ENCODE measurements at regions not wholly inside any gene's neighbourhood (a gene's known extent, or its start where the extent isn't known, plus 50 kb on each side); places are given as distances from the start of the nearest gene placed in this dataset.

GRCh38 chr11:38282718-38283117 is 1684.7 kb upstream of the RAG2 start:
- no peak for DNase-seq (ENCODE audit: low read depth)

- no peak for DNase-seq (ENCODE audit: low read depth)
These were observed 1680.6 kb upstream of the RAG2 start for GRCh38 chr11:38278457-38279141.

GRCh38 chr11:38274031-38274430 is 1676.0 kb upstream of the RAG2 start:
- peak; percentile 45 for DNase-seq (ENCODE audit: low read depth)

GRCh38 chr11:38272376-38272775 is 1674.3 kb upstream of the RAG2 start:
- no peak for DNase-seq (ENCODE audit: low read depth)

GRCh38 chr11:38266691-38267090 is 1668.7 kb upstream of the RAG2 start:
- no peak for DNase-seq (ENCODE audit: low read depth)

- no peak for DNase-seq (ENCODE audit: low read depth)
These were observed 1658.4 kb upstream of the RAG2 start for GRCh38 chr11:38256436-38256835.

- DNase-seq (ENCODE audit: low read depth), result no peak
These were observed 1656.9 kb upstream of the RAG2 start for GRCh38 chr11:38254913-38255312.

- DNase-seq (ENCODE audit: low read depth), result no peak
These were observed 1654.6 kb upstream of the RAG2 start for GRCh38 chr11:38252620-38253019.

- DNase-seq (ENCODE audit: low read depth), result no peak
These were observed 1648.4 kb upstream of the RAG2 start for GRCh38 chr11:38246451-38246850.

GRCh38 chr11:38226684-38227083 is 1628.6 kb upstream of the RAG2 start:
- no peak for DNase-seq (ENCODE audit: low read depth)

- no peak for DNase-seq (ENCODE audit: low read depth)
These were observed 1623.3 kb upstream of the RAG2 start for GRCh38 chr11:38221295-38221694.

GRCh38 chr11:38219636-38220035 is 1621.6 kb upstream of the RAG2 start:
- DNase-seq (ENCODE audit: low read depth), result no peak

GRCh38 chr11:38208951-38209350 is 1610.9 kb upstream of the RAG2 start:
- no peak for DNase-seq (ENCODE audit: low read depth)

GRCh38 chr11:38206663-38207062 is 1608.6 kb upstream of the RAG2 start:
- no peak for DNase-seq (ENCODE audit: low read depth)

- DNase-seq (ENCODE audit: low read depth), result no peak
These were observed 1593.1 kb upstream of the RAG2 start for GRCh38 chr11:38191101-38191500.

GRCh38 chr11:38182126-38182866 is 1584.3 kb upstream of the RAG2 start:
- no peak for DNase-seq (ENCODE audit: low read depth)

- no peak for DNase-seq (ENCODE audit: low read depth)
These were observed 1578.8 kb upstream of the RAG2 start for GRCh38 chr11:38176686-38177322.

- no peak for DNase-seq (ENCODE audit: low read depth)
These were observed 1575.6 kb upstream of the RAG2 start for GRCh38 chr11:38173676-38174075.

- DNase-seq (ENCODE audit: low read depth), result peak; percentile 51
These were observed 1571.2 kb upstream of the RAG2 start for GRCh38 chr11:38169286-38169685.

- no peak for DNase-seq (ENCODE audit: low read depth)
These were observed 1565.5 kb upstream of the RAG2 start for GRCh38 chr11:38163526-38163925.

GRCh38 chr11:38160433-38160832 is 1562.4 kb upstream of the RAG2 start:
- DNase-seq (ENCODE audit: low read depth), result no peak

GRCh38 chr11:38159038-38159437 is 1561.0 kb upstream of the RAG2 start:
- DNase-seq (ENCODE audit: low read depth), result no peak

- no peak for DNase-seq (ENCODE audit: low read depth)
These were observed 1558.6 kb upstream of the RAG2 start for GRCh38 chr11:38156495-38157146.
